ENCODE measurements at regions not wholly inside any gene's neighbourhood (a gene's known extent, or its start where the extent isn't known, plus 50 kb on each side); places are given as distances from the start of the nearest gene placed in this dataset.

DNA sequence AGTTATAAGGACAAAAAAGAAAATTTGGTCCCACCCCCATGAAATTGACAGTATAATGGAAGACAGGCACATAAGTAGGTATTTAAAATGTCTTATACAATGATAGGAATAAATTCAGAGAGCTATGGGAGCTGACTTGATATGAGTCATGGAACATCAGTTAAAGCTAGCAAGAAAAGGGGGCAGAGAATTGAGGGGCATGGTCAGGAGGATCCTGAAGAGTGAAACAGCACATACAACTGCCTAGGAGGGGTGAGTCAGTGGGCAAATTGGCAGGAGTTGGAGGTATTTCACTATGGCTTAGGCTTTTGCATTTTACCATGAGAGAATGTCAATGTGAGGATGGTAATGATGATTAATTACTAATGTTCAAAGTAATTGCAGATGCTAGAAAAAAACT lies 95.4 kb upstream of the BANK1 start:
- TF ChIP-seq, protein P1, sequence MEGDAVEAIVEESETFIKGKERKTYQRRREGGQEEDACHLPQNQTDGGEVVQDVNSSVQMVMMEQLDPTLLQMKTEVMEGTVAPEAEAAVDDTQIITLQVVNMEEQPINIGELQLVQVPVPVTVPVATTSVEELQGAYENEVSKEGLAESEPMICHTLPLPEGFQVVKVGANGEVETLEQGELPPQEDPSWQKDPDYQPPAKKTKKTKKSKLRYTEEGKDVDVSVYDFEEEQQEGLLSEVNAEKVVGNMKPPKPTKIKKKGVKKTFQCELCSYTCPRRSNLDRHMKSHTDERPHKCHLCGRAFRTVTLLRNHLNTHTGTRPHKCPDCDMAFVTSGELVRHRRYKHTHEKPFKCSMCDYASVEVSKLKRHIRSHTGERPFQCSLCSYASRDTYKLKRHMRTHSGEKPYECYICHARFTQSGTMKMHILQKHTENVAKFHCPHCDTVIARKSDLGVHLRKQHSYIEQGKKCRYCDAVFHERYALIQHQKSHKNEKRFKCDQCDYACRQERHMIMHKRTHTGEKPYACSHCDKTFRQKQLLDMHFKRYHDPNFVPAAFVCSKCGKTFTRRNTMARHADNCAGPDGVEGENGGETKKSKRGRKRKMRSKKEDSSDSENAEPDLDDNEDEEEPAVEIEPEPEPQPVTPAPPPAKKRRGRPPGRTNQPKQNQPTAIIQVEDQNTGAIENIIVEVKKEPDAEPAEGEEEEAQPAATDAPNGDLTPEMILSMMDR (IDR thresholded peaks at IDR 0.05; ENCODE audit: borderline replicate concordance, extremely low read depth, low read length, poor library complexity, severe bottlenecking), result no peak
- no peak for TF ChIP-seq EZH2 (IDR thresholded peaks at IDR 0.05; ENCODE audit: borderline replicate concordance, low read depth, low read length, severe bottlenecking)
